HepG2 (cell line): ENCODE measurements at regions not wholly inside any gene's neighbourhood (a gene's known extent, or its start where the extent isn't known, plus 50 kb on each side); places are given as distances from the start of the nearest gene placed in this dataset.

Experiments
- ATAC-seq: fragments of 200-7000 bp; cut with Tn5 transposase; 3 replicates; pipeline ENCODE4 v1.9.1; 2020; ENCODE audit warnings: mild to moderate bottlenecking, moderate library complexity
- BruUV-seq: library from RNA; stranded (reverse); fragments of 400-500 nt; replicated peaks from 2 replicates; lab custom pipeline; 2021; lab: Mats Ljungman, UMichigan
- CTCF ChIA-PET: fragments of 300-600 bp; formaldehyde crosslinking; extraction: SDS; loops from one replicate; lab custom pipeline; 2021; ENCODE audit warnings: low total read pairs, inconsistent platforms, low intra/inter-chr PET ratio; lab: Yijun Ruan, JAX
- POLR2A ChIA-PET: fragments of 350-600 bp; sonication (Branson Sonifier 250); formaldehyde crosslinking; loops from one replicate; lab custom pipeline; 2020; ENCODE audit warnings: antibody characterized with exemption, inconsistent platforms; lab: Yijun Ruan, JAX
- DNase-seq: peaks from one replicate; pipeline ENCODE4 v3.0.0-alpha.2; 2015; ENCODE audit warnings: low spot score
- FAIRE-seq: peaks from 3 replicates; lab custom pipeline; 2011; peaks lifted over from hg19 to GRCh38; lab: Jason Lieb, UNC
- H2AFZ ChIP-seq: one replicate; pipeline ENCODE4 v1.6.1; 2011; ENCODE audit warnings: low read length, inconsistent platforms
- H3K27ac ChIP-seq: fragments of 300-600 bp; 3 replicates; pipeline ENCODE4 v1.8.0; 2011; ENCODE audit warnings: mixed run types, mild to moderate bottlenecking, mixed read lengths, low read length, inconsistent platforms; ENCODE audit not compliant: insufficient read depth; ENCODE audit errors: extremely low read length
- H3K27me3 ChIP-seq, 2 experiments: fragments of 200-600 bp in 1 of 2; 2 replicates in 1 of 2; 3 replicates in 1 of 2; pipeline versions ENCODE4 v1.6.0 to v1.8.0; 2011; ENCODE audit warnings: low read length in 2 of 2, mild to moderate bottlenecking in 2 of 2, moderate library complexity in 2 of 2, inconsistent platforms in 1 of 2; ENCODE audit not compliant: insufficient read depth in 2 of 2, control insufficient read depth in 1 of 2
- H3K36me3 ChIP-seq, 2 experiments: fragments of 200-600 bp in 1 of 2; replicated peaks in 1 of 2; 2 replicates in 1 of 2; 3 replicates in 1 of 2; pipeline versions ENCODE4 v1.5.1 to v1.8.0; 2011; ENCODE audit warnings: low read length in 2 of 2, inconsistent platforms in 1 of 2; ENCODE audit not compliant: insufficient read depth in 2 of 2, control insufficient read depth in 1 of 2
- H3K4me1 ChIP-seq: 2 replicates; pipeline ENCODE4 v1.5.1; 2012; ENCODE audit warnings: low read length, inconsistent platforms; ENCODE audit not compliant: insufficient read depth
- H3K4me2 ChIP-seq: 2 replicates; pipeline ENCODE4 v1.6.0; 2011; ENCODE audit warnings: low read depth, low read length, inconsistent platforms
- H3K4me3 ChIP-seq, 3 experiments: fragments of 200-600 bp in 1 of 3; sonication (generic), shearing (Covaris generic) in 1 of 3; replicated peaks in 1 of 3; 2 replicates each; pipeline ENCODE4 v1.5.1; 2011 to 2016; ENCODE audit warnings: low read length in 3 of 3, inconsistent platforms in 2 of 3, low read depth in 2 of 3, mild to moderate bottlenecking in 2 of 3, control low read depth in 1 of 3, mixed read lengths in 1 of 3; ENCODE audit not compliant: insufficient read depth in 1 of 3
- H3K79me2 ChIP-seq: one replicate; pipeline ENCODE4 v1.6.1; 2011; ENCODE audit warnings: low read length, inconsistent platforms; ENCODE audit not compliant: insufficient read depth
- H3K9ac ChIP-seq: 2 replicates; pipeline ENCODE4 v1.6.0; 2011; ENCODE audit warnings: mild to moderate bottlenecking, low read depth, low read length, inconsistent platforms; ENCODE audit not compliant: insufficient read depth
- H3K9me3 ChIP-seq: 2 replicates; pipeline ENCODE4 v1.5.1; 2012; ENCODE audit warnings: mild to moderate bottlenecking, low read length
- H4K20me1 ChIP-seq: 2 replicates; pipeline ENCODE4 v1.6.0; 2011; ENCODE audit warnings: inconsistent platforms, mild to moderate bottlenecking, low read length, moderate library complexity; ENCODE audit not compliant: insufficient read depth
- ATF7-NPFF ChIP-seq: sonication (generic); formaldehyde crosslinking; IDR thresholded peaks from 2 replicates; pipeline ENCODE4 v1.8.1; 2023; ENCODE audit warnings: mild to moderate bottlenecking, low read depth, missing genetic modification reagents, moderate library complexity
- CC2D1A ChIP-seq: sonication (generic); formaldehyde crosslinking; IDR thresholded peaks from 2 replicates; pipeline ENCODE4 v1.8.1; 2023; ENCODE audit warnings: mild to moderate bottlenecking, missing genetic modification reagents
- ERF ChIP-seq: IDR thresholded peaks from 2 replicates; pipeline ENCODE4 v1.6.1; 2018; ENCODE audit warnings: missing biosample characterization, missing genetic modification reagents
- FOXA3 ChIP-seq: IDR thresholded peaks from 2 replicates; pipeline ENCODE4 v1.6.1; 2016; ENCODE audit warnings: missing genetic modification reagents, missing compliant biosample characterization
- HDAC6 ChIP-seq: fragments of 200-600 bp; sonication (generic); IDR thresholded peaks from 2 replicates; pipeline ENCODE4 v1.7.0; 2017; ENCODE audit warnings: mild to moderate bottlenecking, antibody characterized with exemption, low read length, low read depth
- HMG20B ChIP-seq: conservative IDR thresholded peaks from 2 replicates; pipeline ENCODE4 v1.6.1; 2016; ENCODE audit warnings: missing genetic modification reagents, missing compliant biosample characterization
- JUN ChIP-seq: sonication (generic); formaldehyde crosslinking; IDR thresholded peaks from 2 replicates; pipeline ENCODE4 v1.4.0; 2020; ENCODE audit warnings: mild to moderate bottlenecking, missing genetic modification reagents
- NFE2L2 ChIP-seq: fragments of 150-350 bp; IDR thresholded peaks from 2 replicates; pipeline ENCODE4 v1.6.1; 2014; ENCODE audit warnings: low read length
- POGZ ChIP-seq: sonication (generic); formaldehyde crosslinking; IDR thresholded peaks from 2 replicates; pipeline ENCODE4 v1.4.0; 2020; ENCODE audit warnings: mild to moderate bottlenecking, missing genetic modification reagents
- RAD21 ChIP-seq: fragments of 450-650 bp; formaldehyde crosslinking; IDR thresholded peaks from 2 replicates; pipeline ENCODE4 v1.5.0; 2020; ENCODE audit warnings: mild to moderate bottlenecking
- RFXAP ChIP-seq: sonication (generic); formaldehyde crosslinking; IDR thresholded peaks from 2 replicates; pipeline ENCODE4 v1.4.0; 2020; ENCODE audit warnings: missing genetic modification reagents, borderline replicate concordance
- ZSCAN25 ChIP-seq: sonication (generic); formaldehyde crosslinking; IDR thresholded peaks from 2 replicates; pipeline ENCODE4 v1.8.0; 2022; ENCODE audit warnings: mild to moderate bottlenecking, missing genetic modification reagents
- WGBS: methylation state at CpG from one replicate; pipeline ENCODE4 v1.1.6; 2017; ENCODE audit warnings: low lambda C conversion rate; 5-methylcytosine and 5-hydroxymethylcytosine counted together
- in situ Hi-C: cut with HindIII; loops from 2 replicates; pipeline ENCODE4 v1.10.0; 2017; ENCODE audit warnings: low pct_unique_long_range_greater_than_20kb; ENCODE audit not compliant: extremely low pct_ligation_motif_present
- intact Hi-C: fragments of 100-400 bp; cut with micrococcal nuclease; formaldehyde crosslinking; loops from one replicate; pipeline ENCODE4 v1.10.0; 2022; ENCODE audit not compliant: unreplicated experiment
- TF ChIP-seq, protein P1 (sequence below): sonication (generic); formaldehyde crosslinking; IDR thresholded peaks from 2 replicates; pipeline ENCODE4 v1.5.0; 2020; ENCODE audit warnings: mild to moderate bottlenecking, missing genetic modification reagents, borderline replicate concordance
- TF ChIP-seq, protein P2 (sequence below): sonication (generic); formaldehyde crosslinking; IDR thresholded peaks from 2 replicates; pipeline ENCODE4 v1.5.0; 2020; ENCODE audit warnings: mild to moderate bottlenecking, missing genetic modification reagents, borderline replicate concordance

DNA sequence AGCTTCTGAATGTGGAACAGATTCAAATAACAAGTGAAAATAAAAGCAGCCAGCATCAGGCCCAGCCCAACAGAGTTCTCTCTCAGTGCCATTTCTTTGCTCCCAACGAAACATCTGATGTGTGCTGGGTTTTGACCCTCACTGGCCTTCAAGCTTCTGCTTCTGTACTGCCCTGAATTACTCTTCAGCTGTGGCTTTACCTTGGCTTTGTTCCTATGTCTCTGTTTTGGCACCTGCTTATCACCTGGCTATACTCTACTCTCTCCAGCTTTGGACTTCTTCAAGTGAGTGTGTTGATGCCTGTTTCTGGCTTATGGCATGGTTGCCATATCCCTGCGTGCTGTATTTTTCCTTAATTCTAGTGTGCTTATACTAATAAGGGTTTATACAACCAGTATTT is 768.3 kb downstream of the SORCS1 start:
- ATAC-seq (no peak), FAIRE-seq (no peak), DNase-seq (no peak)
- no peaks in the 10 kb centered on the region for H3K79me2 ChIP-seq
- no peaks in the 10 kb centered on the region for H3K4me1 ChIP-seq
- no peaks in the 10 kb centered on the region for H4K20me1 ChIP-seq
- in situ Hi-C loops: no loop called here
- WGBS: 1% methylated on average over 2 of the region's 2 CpGs
- H3K4me3 ChIP-seq: no peak overlapping the region
- no peak overlapping the region for H2AFZ ChIP-seq
- intact Hi-C loops: no loop called here
- H3K4me2 ChIP-seq: no peak overlapping the region
- no peak overlapping the region for H3K9ac ChIP-seq
- no TSS peak for BruUV-seq
- H3K27ac ChIP-seq: no peak overlapping the region
- CTCF ChIA-PET: no interaction called here
- POLR2A ChIA-PET: no interaction called here
- H3K36me3 ChIP-seq: no peaks in the 10 kb centered on the region
- peaks cover 75% of the 10 kb centered on the region for H3K9me3 ChIP-seq
- H3K27me3 ChIP-seq: no peaks in the 10 kb centered on the region
- no peak for TF ChIP-seq POGZ
- TF ChIP-seq, protein P1, sequence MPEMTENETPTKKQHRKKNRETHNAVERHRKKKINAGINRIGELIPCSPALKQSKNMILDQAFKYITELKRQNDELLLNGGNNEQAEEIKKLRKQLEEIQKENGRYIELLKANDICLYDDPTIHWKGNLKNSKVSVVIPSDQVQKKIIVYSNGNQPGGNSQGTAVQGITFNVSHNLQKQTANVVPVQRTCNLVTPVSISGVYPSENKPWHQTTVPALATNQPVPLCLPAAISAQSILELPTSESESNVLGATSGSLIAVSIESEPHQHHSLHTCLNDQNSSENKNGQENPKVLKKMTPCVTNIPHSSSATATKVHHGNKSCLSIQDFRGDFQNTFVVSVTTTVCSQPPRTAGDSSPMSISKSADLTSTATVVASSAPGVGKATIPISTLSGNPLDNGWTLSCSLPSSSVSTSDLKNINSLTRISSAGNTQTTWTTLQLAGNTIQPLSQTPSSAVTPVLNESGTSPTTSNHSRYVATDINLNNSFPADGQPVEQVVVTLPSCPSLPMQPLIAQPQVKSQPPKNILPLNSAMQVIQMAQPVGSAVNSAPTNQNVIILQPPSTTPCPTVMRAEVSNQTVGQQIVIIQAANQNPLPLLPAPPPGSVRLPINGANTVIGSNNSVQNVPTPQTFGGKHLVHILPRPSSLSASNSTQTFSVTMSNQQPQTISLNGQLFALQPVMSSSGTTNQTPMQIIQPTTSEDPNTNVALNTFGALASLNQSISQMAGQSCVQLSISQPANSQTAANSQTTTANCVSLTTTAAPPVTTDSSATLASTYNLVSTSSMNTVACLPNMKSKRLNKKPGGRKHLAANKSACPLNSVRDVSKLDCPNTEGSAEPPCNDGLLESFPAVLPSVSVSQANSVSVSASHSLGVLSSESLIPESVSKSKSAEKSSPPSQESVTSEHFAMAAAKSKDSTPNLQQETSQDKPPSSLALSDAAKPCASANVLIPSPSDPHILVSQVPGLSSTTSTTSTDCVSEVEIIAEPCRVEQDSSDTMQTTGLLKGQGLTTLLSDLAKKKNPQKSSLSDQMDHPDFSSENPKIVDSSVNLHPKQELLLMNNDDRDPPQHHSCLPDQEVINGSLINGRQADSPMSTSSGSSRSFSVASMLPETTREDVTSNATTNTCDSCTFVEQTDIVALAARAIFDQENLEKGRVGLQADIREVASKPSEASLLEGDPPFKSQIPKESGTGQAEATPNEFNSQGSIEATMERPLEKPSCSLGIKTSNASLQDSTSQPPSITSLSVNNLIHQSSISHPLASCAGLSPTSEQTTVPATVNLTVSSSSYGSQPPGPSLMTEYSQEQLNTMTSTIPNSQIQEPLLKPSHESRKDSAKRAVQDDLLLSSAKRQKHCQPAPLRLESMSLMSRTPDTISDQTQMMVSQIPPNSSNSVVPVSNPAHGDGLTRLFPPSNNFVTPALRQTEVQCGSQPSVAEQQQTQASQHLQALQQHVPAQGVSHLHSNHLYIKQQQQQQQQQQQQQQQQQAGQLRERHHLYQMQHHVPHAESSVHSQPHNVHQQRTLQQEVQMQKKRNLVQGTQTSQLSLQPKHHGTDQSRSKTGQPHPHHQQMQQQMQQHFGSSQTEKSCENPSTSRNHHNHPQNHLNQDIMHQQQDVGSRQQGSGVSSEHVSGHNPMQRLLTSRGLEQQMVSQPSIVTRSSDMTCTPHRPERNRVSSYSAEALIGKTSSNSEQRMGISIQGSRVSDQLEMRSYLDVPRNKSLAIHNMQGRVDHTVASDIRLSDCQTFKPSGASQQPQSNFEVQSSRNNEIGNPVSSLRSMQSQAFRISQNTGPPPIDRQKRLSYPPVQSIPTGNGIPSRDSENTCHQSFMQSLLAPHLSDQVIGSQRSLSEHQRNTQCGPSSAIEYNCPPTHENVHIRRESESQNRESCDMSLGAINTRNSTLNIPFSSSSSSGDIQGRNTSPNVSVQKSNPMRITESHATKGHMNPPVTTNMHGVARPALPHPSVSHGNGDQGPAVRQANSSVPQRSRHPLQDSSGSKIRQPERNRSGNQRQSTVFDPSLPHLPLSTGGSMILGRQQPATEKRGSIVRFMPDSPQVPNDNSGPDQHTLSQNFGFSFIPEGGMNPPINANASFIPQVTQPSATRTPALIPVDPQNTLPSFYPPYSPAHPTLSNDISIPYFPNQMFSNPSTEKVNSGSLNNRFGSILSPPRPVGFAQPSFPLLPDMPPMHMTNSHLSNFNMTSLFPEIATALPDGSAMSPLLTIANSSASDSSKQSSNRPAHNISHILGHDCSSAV (CRISPR knock-in tag): no peak
- no peak for TF ChIP-seq CC2D1A (CRISPR knock-in tag)
- no peak for TF ChIP-seq FOXA3 (CRISPR knock-in tag)
- TF ChIP-seq RFXAP (CRISPR knock-in tag): no peak
- no peak for TF ChIP-seq HDAC6
- no peak for TF ChIP-seq ZSCAN25
- no peak for TF ChIP-seq ERF (CRISPR knock-in tag)
- no peak for TF ChIP-seq RAD21 (CRISPR knock-in tag)
- no peak for TF ChIP-seq HMG20B (CRISPR knock-in tag)
- no peak for TF ChIP-seq ATF7-NPFF (CRISPR knock-in tag)
- TF ChIP-seq NFE2L2: no peak
- TF ChIP-seq JUN (CRISPR knock-in tag): no peak
- TF ChIP-seq, protein P2, sequence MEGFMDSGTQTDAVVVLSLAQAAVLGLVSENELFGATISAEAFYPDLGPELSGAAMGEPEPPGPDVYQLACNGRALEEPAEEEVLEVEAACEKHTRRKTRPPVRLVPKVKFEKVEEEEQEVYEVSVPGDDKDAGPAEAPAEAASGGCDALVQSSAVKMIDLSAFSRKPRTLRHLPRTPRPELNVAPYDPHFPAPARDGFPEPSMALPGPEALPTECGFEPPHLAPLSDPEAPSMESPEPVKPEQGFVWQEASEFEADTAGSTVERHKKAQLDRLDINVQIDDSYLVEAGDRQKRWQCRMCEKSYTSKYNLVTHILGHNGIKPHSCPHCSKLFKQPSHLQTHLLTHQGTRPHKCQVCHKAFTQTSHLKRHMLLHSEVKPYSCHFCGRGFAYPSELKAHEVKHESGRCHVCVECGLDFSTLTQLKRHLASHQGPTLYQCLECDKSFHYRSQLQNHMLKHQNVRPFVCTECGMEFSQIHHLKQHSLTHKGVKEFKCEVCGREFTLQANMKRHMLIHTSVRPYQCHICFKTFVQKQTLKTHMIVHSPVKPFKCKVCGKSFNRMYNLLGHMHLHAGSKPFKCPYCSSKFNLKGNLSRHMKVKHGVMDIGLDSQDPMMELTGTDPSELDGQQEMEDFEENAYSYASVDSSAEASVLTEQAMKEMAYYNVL (CRISPR knock-in tag): no peak
